ENCODE measurements at regions not wholly inside any gene's neighbourhood (a gene's known extent, or its start where the extent isn't known, plus 50 kb on each side); places are given as distances from the start of the nearest gene placed in this dataset.
A peak's percentile ranks its signal among the peaks of the same experiment; 100 is the strongest.

GRCh38 chr3:76673171-76673570 lies 366.7 kb upstream of the ROBO2 start (continued):
- TF ChIP-seq ZNF23 (tag by site-specific recombination; IDR thresholded peaks at IDR 0.05; ENCODE audit: borderline replicate concordance) (no peak), ZFP41 (tag by site-specific recombination; IDR thresholded peaks at IDR 0.05; ENCODE audit: borderline replicate concordance) (no peak)

GRCh38 chr3:76679541-76679940 lies 360.4 kb upstream of the ROBO2 start:
- CTCF ChIA-PET, result interaction anchor here (0.6 kb wide), 1 partner anchor 29 kb away, joined by 3 read pairs; no protein-coding TSS in a partner anchor
- H3K36me3 ChIP-seq (ENCODE audit: control insufficient read depth in 2 of 2, insufficient read depth in 1 of 2, low read length in 2 of 2), result no peaks in the 10 kb centered on the region
- POLR2A ChIA-PET, result no interaction called here
- no peak overlapping the region for H3K4me3 ChIP-seq (ENCODE audit: low read depth, low read length)
- TF ChIP-seq CTCF (tag by site-specific recombination; IDR thresholded peaks at IDR 0.05) (0 out of 2 replicates have a peak, but pooled peaks have one; percentile 10), ZNF654 (tag by site-specific recombination; IDR thresholded peaks at IDR 0.05; ENCODE audit: low read depth) (peak; percentile 47), ZNF23 (tag by site-specific recombination; IDR thresholded peaks at IDR 0.05; ENCODE audit: borderline replicate concordance) (no peak)
- H3K4me1 ChIP-seq (ENCODE audit: control insufficient read depth, insufficient read depth, low read length), result no peaks in the 10 kb centered on the region
- H3K9me3 ChIP-seq (ENCODE audit: control insufficient read depth, insufficient read depth, low read depth, low read length), result no peaks in the 10 kb centered on the region
- H3K27ac ChIP-seq (ENCODE audit: extremely low read depth, low read depth, low read length), result no peak overlapping the region

- ChIA-PET POLR2A (no interaction called here), CTCF (no interaction called here)
- TF ChIP-seq ZNF692 (tag by site-specific recombination; IDR thresholded peaks at IDR 0.05) (no peak), ZNF26 (tag by site-specific recombination; IDR thresholded peaks at IDR 0.05) (no peak), ZNF16 (tag by site-specific recombination; IDR thresholded peaks at IDR 0.05; ENCODE audit: low read depth) (no peak), ZNF341 (tag by site-specific recombination; IDR thresholded peaks at IDR 0.05; ENCODE audit: low read depth) (no peak), ZXDB (tag by site-specific recombination; IDR thresholded peaks at IDR 0.05) (no peak), ZBTB21 (tag by site-specific recombination; IDR thresholded peaks at IDR 0.05) (no peak), ZNF248 (tag by site-specific recombination; IDR thresholded peaks at IDR 0.05) (no peak), REST (tag by site-specific recombination; IDR thresholded peaks at IDR 0.05) (no peak)
- Histone ChIP-seq H3K27ac (ENCODE audit: extremely low read depth, low read depth, low read length) (no peak overlapping the region), H3K4me1 (ENCODE audit: control insufficient read depth, insufficient read depth, low read length) (no peaks in the 10 kb centered on the region), H3K4me3 (ENCODE audit: low read depth, low read length) (no peak overlapping the region), H3K9me3 (ENCODE audit: control insufficient read depth, insufficient read depth, low read depth, low read length) (no peaks in the 10 kb centered on the region), H3K36me3 (ENCODE audit: control insufficient read depth in 2 of 2, insufficient read depth in 1 of 2, low read length in 2 of 2) (no peaks in the 10 kb centered on the region)
These were observed 356.6 kb upstream of the ROBO2 start for GRCh38 chr3:76683256-76683655.
